Right renal pelvis (tissue), 4 donors: ENCODE measurements at regions not wholly inside any gene's neighbourhood (a gene's known extent, or its start where the extent isn't known, plus 50 kb on each side); places are given as distances from the start of the nearest gene placed in this dataset.

Source experiments
- DNase-seq, 4 donors: peaks; one replicate each; pipeline ENCODE4 v3.0.0-alpha.2; 2013; ENCODE audit warnings: low read depth in 4 of 4, low spot score in 3 of 4, missing footprints in 1 of 4

- no peak for DNase-seq
Measured at GRCh38 chr3:127104586-127104985, 88.3 kb upstream of the PRR23E start.

- no peak for DNase-seq
Measured at GRCh38 chr3:127105587-127105986, 87.3 kb upstream of the PRR23E start.

- DNase-seq = no peak
Measured at GRCh38 chr3:127106053-127106452, 86.9 kb upstream of the PRR23E start.

GRCh38 chr3:127106456-127106855 is 86.5 kb upstream of the PRR23E start:
- no peak for DNase-seq

- no peak for DNase-seq
Measured at GRCh38 chr3:127107002-127107401, 85.9 kb upstream of the PRR23E start.

- DNase-seq = no peak
Measured at GRCh38 chr3:127107491-127108375, 85.2 kb upstream of the PRR23E start.

GRCh38 chr3:127108796-127109195 is 84.1 kb upstream of the PRR23E start:
- no peak for DNase-seq

- DNase-seq = no peak
Measured at GRCh38 chr3:127110982-127111693, 81.8 kb upstream of the PRR23E start.

DNA sequence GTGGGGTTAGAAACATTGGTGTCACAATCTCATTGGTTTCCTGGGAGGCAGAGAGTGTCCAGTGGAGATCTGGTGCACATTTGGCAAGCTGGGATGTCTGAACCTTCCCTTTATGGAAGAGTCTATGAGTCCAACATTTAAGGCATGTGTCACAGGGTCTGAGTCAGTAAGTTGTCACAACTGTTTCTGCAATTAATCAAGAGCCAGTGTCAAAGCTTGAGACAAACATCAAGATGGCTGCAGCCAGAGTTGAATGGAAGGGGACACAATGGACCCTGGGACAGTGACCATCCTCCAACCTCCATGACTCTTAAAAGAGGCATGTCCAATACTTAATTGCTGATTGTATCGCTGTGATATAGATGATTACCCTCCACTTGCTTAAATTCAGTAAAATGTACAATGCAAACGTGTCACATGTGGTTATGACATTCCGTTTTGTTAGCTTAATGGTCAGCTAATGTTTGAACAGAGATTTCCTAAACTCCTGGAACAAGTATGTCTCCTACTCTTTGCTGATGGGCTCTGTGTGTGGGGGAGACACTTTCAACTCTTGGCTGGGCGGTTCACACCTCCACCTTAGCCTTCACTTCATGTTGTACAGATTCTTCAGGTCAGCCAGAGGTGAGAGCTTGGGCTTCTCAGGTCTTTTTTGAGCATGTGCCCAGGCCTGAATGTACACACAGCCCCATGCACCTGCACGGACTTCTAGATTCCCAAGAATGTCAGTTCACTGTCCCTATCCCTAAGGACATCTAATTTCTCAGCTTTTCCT is 79.9 kb upstream of the PRR23E start:
- no peak for DNase-seq

GRCh38 chr3:127113571-127113891 is 79.4 kb upstream of the PRR23E start:
- no peak for DNase-seq

GRCh38 chr3:127114337-127115070 is 78.4 kb upstream of the PRR23E start:
- DNase-seq = no peak

- DNase-seq = no peak
Measured at GRCh38 chr3:127115691-127116351, 77.1 kb upstream of the PRR23E start.

DNA sequence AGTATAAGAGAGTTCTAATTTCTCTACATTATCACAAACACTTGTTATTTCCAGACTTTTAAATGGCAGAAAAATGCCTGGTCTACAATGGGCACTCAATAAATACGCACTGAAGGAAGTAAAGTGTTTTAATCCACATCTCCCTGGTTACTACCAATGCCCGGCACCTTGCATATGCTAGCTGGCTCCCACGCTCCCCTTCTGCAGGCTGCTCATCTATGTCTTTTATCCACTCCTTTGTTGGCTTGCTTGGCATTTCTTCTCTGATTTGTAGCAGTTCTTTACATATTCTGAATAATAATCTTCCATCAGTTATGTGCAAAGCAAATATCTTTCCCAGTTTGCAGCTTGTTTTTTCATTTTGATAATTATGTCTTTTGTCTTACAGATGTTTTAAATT is 74.6 kb upstream of the PRR23E start:
- no peak for DNase-seq

DNA sequence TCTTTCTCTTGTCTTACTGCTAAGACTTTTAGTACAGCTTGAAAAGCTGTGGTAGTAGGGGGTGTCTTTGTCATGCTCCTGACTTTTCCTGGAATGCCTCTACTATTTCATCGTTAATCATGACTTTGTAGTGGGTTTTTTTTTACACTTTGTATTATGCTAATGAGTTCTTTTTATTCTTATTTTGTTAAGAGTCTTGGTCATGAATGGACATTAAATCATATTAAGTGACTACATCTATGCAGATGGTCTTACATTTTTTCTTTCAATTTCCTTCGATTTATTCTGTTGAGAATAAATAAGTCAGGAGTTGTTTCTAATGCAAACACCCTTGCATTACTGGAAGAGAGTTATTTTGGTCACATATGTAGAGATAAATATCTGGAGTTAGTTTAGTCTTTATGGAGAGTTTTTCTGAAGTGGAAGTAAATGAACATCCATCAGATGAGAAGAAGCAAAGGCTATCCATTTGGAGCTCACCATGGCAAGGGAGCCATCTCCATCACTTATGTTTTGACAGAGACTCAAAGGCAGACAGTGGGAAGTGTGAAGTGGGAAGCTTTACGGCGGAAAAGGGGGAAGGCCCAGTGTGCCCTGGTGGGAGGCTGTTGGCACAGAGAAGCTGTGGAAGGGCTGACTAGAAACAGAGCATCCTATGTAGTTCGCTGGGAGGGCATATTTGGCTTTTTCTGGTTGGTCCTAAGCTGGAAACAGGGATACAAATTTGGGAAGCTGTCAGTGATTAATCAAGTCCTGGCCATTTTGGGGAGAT is 73.1 kb upstream of the PRR23E start:
- no peak for DNase-seq

GRCh38 chr3:127120851-127121647 is 71.9 kb upstream of the PRR23E start:
- DNase-seq = no peak

DNA sequence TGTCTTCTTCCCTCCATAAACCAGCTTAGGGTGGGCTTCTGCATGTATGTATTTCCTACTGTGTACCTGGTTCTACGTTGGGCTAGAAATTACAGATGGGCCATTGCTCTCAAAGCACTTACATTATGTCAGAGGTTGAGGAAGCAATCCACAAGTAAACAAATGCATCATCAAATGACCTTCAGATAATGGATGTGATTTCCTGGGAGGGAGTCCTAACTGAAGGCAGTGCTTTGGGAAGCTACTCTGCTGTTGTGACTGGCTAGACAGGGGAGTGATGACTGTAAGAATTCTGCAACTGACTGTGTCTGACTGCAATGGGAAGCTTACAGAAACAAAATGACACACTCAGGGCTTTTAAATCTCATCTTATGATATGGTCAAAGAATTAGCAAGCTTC is 71.0 kb upstream of the PRR23E start:
- no peak for DNase-seq

- no peak for DNase-seq
Measured at GRCh38 chr3:127123533-127123932, 69.4 kb upstream of the PRR23E start.

GRCh38 chr3:127124120-127124519 is 68.8 kb upstream of the PRR23E start:
- DNase-seq = no peak
